CD4-positive, alpha-beta T cell (primary cell): ENCODE measurements at regions not wholly inside any gene's neighbourhood (a gene's known extent, or its start where the extent isn't known, plus 50 kb on each side); places are given as distances from the start of the nearest gene placed in this dataset.

ENCODE experiments used
- ATAC-seq: fragments of 200-7000 bp; cut with Tn5 transposase; one replicate; pipeline ENCODE4 v1.10.0; 2022; ENCODE audit warnings: mild to moderate bottlenecking; ENCODE audit not compliant: poor library complexity
- CTCF ChIA-PET: fragments of 350-600 bp; sonication (Branson Sonifier 250); formaldehyde crosslinking; loops from one replicate; lab custom pipeline; 2021; ENCODE audit warnings: antibody characterized with exemption, inconsistent platforms; lab: Charles Lee
- POLR2A ChIA-PET: fragments of 350-600 bp; sonication (Branson Sonifier 250); formaldehyde crosslinking; loops from one replicate; lab custom pipeline; 2021; ENCODE audit warnings: antibody characterized with exemption, inconsistent platforms; lab: Charles Lee
- DNase-seq, 14 experiments: peaks; one replicate each; pipeline ENCODE4 v3.0.0-alpha.2; 2013 to 2020; ENCODE audit warnings: mixed read lengths in 2 of 14
- H3K27ac ChIP-seq, 2 donors: one replicate each; pipeline versions ENCODE4 v1.5.1 to v1.7.0; 2013; ENCODE audit warnings: low read length in 2 of 2, low read depth in 1 of 2, mild to moderate bottlenecking in 1 of 2
- H3K27me3 ChIP-seq, 2 experiments: 1 replicate in 1 of 2; 2 replicates in 1 of 2; pipeline versions ENCODE4 v1.6.1 to v1.7.0; 2013; ENCODE audit warnings: low read length in 2 of 2, control low read depth in 1 of 2, mild to moderate bottlenecking in 1 of 2, moderate library complexity in 1 of 2; ENCODE audit not compliant: insufficient read depth in 2 of 2, control insufficient read depth in 1 of 2
- H3K36me3 ChIP-seq: one replicate; pipeline ENCODE4 v1.6.1; 2013; ENCODE audit warnings: low read length, control low read depth; ENCODE audit not compliant: insufficient read depth
- H3K4me1 ChIP-seq: one replicate; pipeline ENCODE4 v1.6.1; 2013; ENCODE audit warnings: low read length, control low read depth; ENCODE audit not compliant: insufficient read depth
- H3K4me3 ChIP-seq: one replicate; pipeline ENCODE4 v1.5.1; 2013; ENCODE audit warnings: mild to moderate bottlenecking, low read length, moderate library complexity
- H3K9me3 ChIP-seq, 2 experiments: 1 replicate in 1 of 2; 2 replicates in 1 of 2; pipeline versions ENCODE4 v1.6.1 to v1.7.0; 2013; ENCODE audit warnings: low read length in 2 of 2, mild to moderate bottlenecking in 2 of 2, control low read depth in 1 of 2, moderate library complexity in 1 of 2; ENCODE audit not compliant: control insufficient read depth in 1 of 2, insufficient read depth in 1 of 2
- H3K27ac Mint-ChIP-seq: one replicate; pipeline ENCODE4 v1.8.0; 2020; ENCODE audit warnings: mixed read lengths
- H3K27me3 Mint-ChIP-seq: one replicate; pipeline ENCODE4 v1.8.0; 2021; ENCODE audit warnings: mixed read lengths
- H3K36me3 Mint-ChIP-seq: one replicate; pipeline ENCODE4 v1.8.0; 2021; ENCODE audit warnings: low read depth, mixed read lengths
- H3K4me1 Mint-ChIP-seq: one replicate; pipeline ENCODE4 v1.8.0; 2021; ENCODE audit warnings: low read depth, mixed read lengths
- H3K4me3 Mint-ChIP-seq: one replicate; pipeline ENCODE4 v1.8.0; 2020; ENCODE audit warnings: mild to moderate bottlenecking, mixed read lengths
- H3K9me3 Mint-ChIP-seq: one replicate; pipeline ENCODE4 v1.8.0; 2020; ENCODE audit warnings: mixed read lengths
- CTCF ChIP-seq: fragments of 200-600 bp; IDR thresholded peaks from one replicate; pipeline ENCODE4 v1.8.0; 2022; ENCODE audit warnings: antibody characterized with exemption, mild to moderate bottlenecking
- intact Hi-C, 2 experiments: fragments of 100-400 bp; cut with DNase I in 1 of 2; cut with micrococcal nuclease in 1 of 2; formaldehyde crosslinking; loops; one replicate each; pipeline versions ENCODE4 v1.15.1 to v1.9.0; 2023 to 2025; cut with DNase I, micrococcal nuclease

GRCh38 chr4:14752341-14753046 lies 249.8 kb upstream of the CPEB2 start:
- Histone ChIP-seq H3K27ac (no peak overlapping the region), H3K9me3 (peaks cover 9 to 10% of the 10 kb centered on the region in 2 experiments), H3K4me1 (no peaks in the 10 kb centered on the region), H3K4me3 (no peak overlapping the region), H3K36me3 (no peaks in the 10 kb centered on the region), H3K27me3 (no peaks in the 10 kb centered on the region)
- POLR2A ChIA-PET, result no interaction called here
- TF ChIP-seq CTCF, result no peak
- Mint-ChIP-seq H3K4me3 (no peak overlapping the region), H3K27ac (no peak overlapping the region), H3K4me1 (no peaks in the 10 kb centered on the region), H3K9me3 (peaks cover 9% of the 10 kb centered on the region), H3K36me3 (no peaks in the 10 kb centered on the region), H3K27me3 (peaks cover 6% of the 10 kb centered on the region)
- DNase-seq (no peak), ATAC-seq (no peak)
- CTCF ChIA-PET, result no interaction called here
- intact Hi-C loops, result loop anchor here in 1 of 2 experiments (10.0 kb wide), 1 partner anchor 702 kb away; no protein-coding TSS in a partner anchor

- H3K27me3 ChIP-seq, result peaks cover 0 to 4% of the 10 kb centered on the region in 2 experiments
- H3K27ac Mint-ChIP-seq, result no peak overlapping the region
- TF ChIP-seq CTCF, result no peak
- H3K36me3 ChIP-seq, result no peaks in the 10 kb centered on the region
- no peaks in the 10 kb centered on the region for H3K4me1 Mint-ChIP-seq
- no peak overlapping the region for H3K27ac ChIP-seq
- H3K9me3 Mint-ChIP-seq, result no peaks in the 10 kb centered on the region
- peaks cover 15% of the 10 kb centered on the region for H3K27me3 Mint-ChIP-seq
- POLR2A ChIA-PET, result no interaction called here
- no peaks in the 10 kb centered on the region for H3K36me3 Mint-ChIP-seq
- CTCF ChIA-PET, result no interaction called here
- no peak overlapping the region for H3K4me3 Mint-ChIP-seq
- no peaks in the 10 kb centered on the region for H3K4me1 ChIP-seq
- no peak for ATAC-seq
- DNase-seq, result no peak
- H3K4me3 ChIP-seq, result no peak overlapping the region
- no peaks in the 10 kb centered on the region for H3K9me3 ChIP-seq
- intact Hi-C loops, result no loop called here
Measured at GRCh38 chr4:14767142-14767541, 235.1 kb upstream of the CPEB2 start.

GRCh38 chr4:14768449-14768848 lies 233.8 kb upstream of the CPEB2 start:
- ChIA-PET POLR2A (no interaction called here), CTCF (no interaction called here)
- no peaks in the 10 kb centered on the region for H3K4me1 ChIP-seq
- no peak overlapping the region for H3K27ac Mint-ChIP-seq
- no peak overlapping the region for H3K27ac ChIP-seq
- DNase-seq, result no peak
- no peaks in the 10 kb centered on the region for H3K36me3 Mint-ChIP-seq
- no peak overlapping the region for H3K4me3 Mint-ChIP-seq
- H3K9me3 Mint-ChIP-seq, result no peaks in the 10 kb centered on the region
- ATAC-seq, result no peak
- intact Hi-C loops, result no loop called here
- peaks cover 23% of the 10 kb centered on the region for H3K27me3 Mint-ChIP-seq
- H3K9me3 ChIP-seq, result no peaks in the 10 kb centered on the region
- TF ChIP-seq CTCF, result no peak
- H3K4me1 Mint-ChIP-seq, result no peaks in the 10 kb centered on the region
- no peak overlapping the region for H3K4me3 ChIP-seq
- H3K36me3 ChIP-seq, result no peaks in the 10 kb centered on the region
- H3K27me3 ChIP-seq, result peaks cover 0 to 4% of the 10 kb centered on the region in 2 experiments
